ENCODE measurements at regions not wholly inside any gene's neighbourhood (a gene's known extent, or its start where the extent isn't known, plus 50 kb on each side); places are given as distances from the start of the nearest gene placed in this dataset.

GRCh38 chr15:62841269-62841628 is 201.3 kb upstream of the TPM1 start:
- TF ChIP-seq CREB1 (IDR thresholded peaks at IDR 0.05; ENCODE audit: low read depth) (no peak), NFIC (IDR thresholded peaks at IDR 0.05) (no peak), TCF12 (IDR thresholded peaks at IDR 0.05; ENCODE audit: low read depth) (no peak), TAF1 (IDR thresholded peaks at IDR 0.05; ENCODE audit: low read depth) (no peak), YY1 (IDR thresholded peaks at IDR 0.05; ENCODE audit: low read depth) (no peak), EP300 (IDR thresholded peaks at IDR 0.05; ENCODE audit: borderline replicate concordance) (no peak), RAD21 (IDR thresholded peaks at IDR 0.05; ENCODE audit: low read depth) (no peak), REST (IDR thresholded peaks at IDR 0.05; ENCODE audit: low read depth) (no peak)
